Sciatic nerve (tissue), 2 donors: ENCODE measurements at regions not wholly inside any gene's neighbourhood (a gene's known extent, or its start where the extent isn't known, plus 50 kb on each side); places are given as distances from the start of the nearest gene placed in this dataset.
"Not testable (repeated sequence)": the region's sequence is repeated elsewhere in the genome, so short reads cannot be mapped to it uniquely, and the experiment has no call there.

Source experiments
- ATAC-seq: fragments of 200-7000 bp; cut with Tn5 transposase; one replicate; pipeline ENCODE4 v1.9.1; 2020; ENCODE audit warnings: mild to moderate bottlenecking, moderate library complexity
- DNase-seq: peaks from one replicate; pipeline ENCODE4 v3.0.0-alpha.2; 2020; ENCODE audit warnings: low spot score
- intact Hi-C: fragments of 100-400 bp; cut with DNase I; formaldehyde crosslinking; loops from one replicate; pipeline ENCODE4 v1.14.2; 2022
- donor health status: DM: no; HTN: no; CAD: no.
- donor health status: DM: no; HTN: no; CAD: no.

DNA sequence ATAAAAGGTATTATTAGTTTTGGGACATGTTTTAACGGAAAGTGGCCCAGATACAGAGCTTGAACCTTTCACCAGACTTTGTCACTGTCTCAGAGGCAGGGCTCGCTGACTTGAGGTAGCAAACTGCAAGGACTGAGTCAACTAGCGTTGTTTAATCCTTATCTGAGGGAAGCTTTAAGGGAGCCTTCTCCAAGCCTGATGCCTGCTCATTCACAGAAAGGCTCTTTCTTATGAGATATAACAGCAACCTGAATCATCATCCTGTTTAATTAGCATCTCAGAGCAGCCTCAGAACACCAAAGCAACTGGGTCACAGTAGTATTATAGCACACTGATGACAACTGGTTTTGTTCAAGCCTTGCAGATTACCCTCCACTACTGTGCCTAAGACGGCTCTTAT, 54.2 kb upstream of the CYP2D6 start:
- intact Hi-C loops: no loop called here
- DNase-seq (no peak), ATAC-seq (no peak)

DNA sequence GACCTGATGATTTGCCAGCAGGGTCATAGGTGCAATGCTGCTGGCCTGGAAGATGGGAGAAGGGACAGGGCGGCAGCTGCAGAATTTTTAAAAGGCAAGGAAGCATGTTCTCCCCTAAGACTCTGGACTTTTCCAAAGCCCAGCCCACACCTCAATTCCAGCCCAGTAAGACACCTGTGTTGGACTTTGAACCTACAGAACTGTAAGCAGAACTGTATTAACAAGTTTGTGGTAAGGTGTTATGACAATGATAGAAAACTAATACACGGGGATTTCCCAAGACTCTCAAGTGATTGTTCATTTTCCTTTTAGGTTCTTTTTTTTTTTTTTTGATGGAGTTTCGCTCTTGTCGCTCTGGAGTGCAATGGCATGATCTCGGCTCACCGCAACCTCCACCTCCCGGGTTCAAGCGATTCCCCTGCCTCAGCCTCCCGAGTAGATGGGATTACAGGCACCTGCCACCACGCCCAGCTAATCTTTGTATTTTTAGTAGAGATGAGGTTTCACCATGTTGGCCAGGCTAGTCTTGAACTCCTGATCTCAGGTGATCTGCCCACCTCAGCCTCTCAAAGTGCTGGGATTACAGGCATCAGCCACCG, 53.0 kb upstream of the CYP2D6 start:
- intact Hi-C loops, DNase-seq, ATAC-seq: not testable (repeated sequence)

- peak; percentile 93 for ATAC-seq
- intact Hi-C loops: no loop called here
- DNase-seq: no peak
Observed at GRCh38 chr22:42180349-42180842, 49.8 kb upstream of the CYP2D6 start.
